Mesendoderm (in vitro differentiated cells): ENCODE measurements at regions not wholly inside any gene's neighbourhood (a gene's known extent, or its start where the extent isn't known, plus 50 kb on each side); places are given as distances from the start of the nearest gene placed in this dataset.

Source experiments
- DNase-seq: peaks from one replicate; pipeline ENCODE4 v3.0.0; 2013
- H2AK5ac ChIP-seq: 2 replicates; pipeline ENCODE4 v1.6.1; 2013; ENCODE audit warnings: low read length, inconsistent platforms
- H2BK120ac ChIP-seq: 2 replicates; pipeline ENCODE4 v1.6.1; 2013; ENCODE audit warnings: low read depth, mild to moderate bottlenecking, low read length, moderate library complexity, mixed read lengths
- H2BK15ac ChIP-seq: replicated peaks from 2 replicates; pipeline ENCODE4 v1.6.1; 2013; ENCODE audit warnings: low read depth, mild to moderate bottlenecking, moderate library complexity
- H2BK5ac ChIP-seq: 2 replicates; pipeline ENCODE4 v1.6.1; 2013; ENCODE audit warnings: low read length, inconsistent platforms
- H3K18ac ChIP-seq: 2 replicates; pipeline ENCODE4 v1.6.1; 2013; ENCODE audit warnings: mild to moderate bottlenecking, low read length, mixed read lengths
- H3K23ac ChIP-seq: one replicate; pipeline ENCODE4 v1.6.1; 2013; ENCODE audit warnings: low read length
- H3K27ac ChIP-seq: 2 replicates; pipeline ENCODE4 v1.5.1; 2013; ENCODE audit warnings: low read depth, mild to moderate bottlenecking, inconsistent platforms, low read length, moderate library complexity
- H3K27me3 ChIP-seq: 2 replicates; pipeline ENCODE4 v1.6.1; 2013; ENCODE audit warnings: low read length, control low read depth, mild to moderate bottlenecking, inconsistent platforms; ENCODE audit not compliant: insufficient read depth, poor library complexity
- H3K36me3 ChIP-seq: 2 replicates; pipeline ENCODE4 v1.6.1; 2013; ENCODE audit warnings: low read length, inconsistent platforms; ENCODE audit not compliant: control insufficient read depth, insufficient read depth
- H3K4ac ChIP-seq: one replicate; pipeline ENCODE4 v1.6.1; 2013; ENCODE audit warnings: low read depth, mild to moderate bottlenecking, low read length, moderate library complexity
- H3K4me1 ChIP-seq: 2 replicates; pipeline ENCODE4 v1.6.1; 2013; ENCODE audit warnings: low read depth, low read length, inconsistent platforms; ENCODE audit not compliant: control insufficient read depth
- H3K4me2 ChIP-seq: 2 replicates; pipeline ENCODE4 v1.6.1; 2013; ENCODE audit warnings: low read length
- H3K4me3 ChIP-seq: 2 replicates; pipeline ENCODE4 v1.5.1; 2013; ENCODE audit warnings: mild to moderate bottlenecking, low read length
- H3K56ac ChIP-seq: one replicate; pipeline ENCODE4 v1.6.1; 2013; ENCODE audit warnings: low read length
- H3K79me1 ChIP-seq: 2 replicates; pipeline ENCODE4 v1.6.1; 2013; ENCODE audit warnings: low read length, inconsistent platforms
- H3K79me2 ChIP-seq: 2 replicates; pipeline ENCODE4 v1.6.1; 2013; ENCODE audit warnings: mild to moderate bottlenecking, low read length; ENCODE audit not compliant: control insufficient read depth, insufficient read depth
- H3K9ac ChIP-seq: 2 replicates; pipeline ENCODE4 v1.6.1; 2013; ENCODE audit warnings: low read length, inconsistent platforms
- H4K5ac ChIP-seq: one replicate; pipeline ENCODE4 v1.6.1; 2013; ENCODE audit warnings: low read length
- H4K8ac ChIP-seq: one replicate; pipeline ENCODE4 v1.6.1; 2013; ENCODE audit warnings: low read depth, mild to moderate bottlenecking, control low read depth, low read length, moderate library complexity
- WGBS: extraction: QIAGEN DNeasy Blood & Tissue Kit; methylation state at CpG from one replicate; pipeline ENCODE4 v1.1.7; 2013; ENCODE audit warnings: low lambda C conversion rate, missing lambda C conversion rate; ENCODE audit not compliant: insufficient coverage; ENCODE audit errors: extremely low coverage; 5-methylcytosine and 5-hydroxymethylcytosine counted together

GRCh38 chr16:79966226-79966625 is 365.7 kb upstream of the MAF start:
- Histone ChIP-seq H3K18ac (no peak overlapping the region), H3K4ac (no peak overlapping the region), H3K4me1 (peaks cover 6% of the 10 kb centered on the region), H2BK120ac (no peak overlapping the region), H2AK5ac (peak overlapping the region; percentile 20), H2BK5ac (peak overlapping the region; percentile 1), H3K4me2 (no peak overlapping the region), H3K4me3 (no peak overlapping the region), H3K27ac (no peak overlapping the region), H2BK15ac (no peak overlapping the region), H3K36me3 (no peaks in the 10 kb centered on the region), H4K5ac (no peak overlapping the region), H3K27me3 (no peaks in the 10 kb centered on the region), H3K56ac (no peak overlapping the region), H3K79me1 (no peaks in the 10 kb centered on the region), H4K8ac (no peak overlapping the region), H3K9ac (no peak overlapping the region), H3K23ac (no peak overlapping the region), H3K79me2 (no peaks in the 10 kb centered on the region)
- DNase-seq, result no peak
- no CpG with 5 or more reads among the region's 2 CpGs for WGBS

GRCh38 chr16:79965718-79966117 is 365.2 kb upstream of the MAF start:
- no peak overlapping the region for H3K56ac ChIP-seq
- H4K8ac ChIP-seq, result no peak overlapping the region
- no peak overlapping the region for H3K27ac ChIP-seq
- no peaks in the 10 kb centered on the region for H3K79me2 ChIP-seq
- no CpG with 5 or more reads among the region's 3 CpGs for WGBS
- no peak overlapping the region for H3K23ac ChIP-seq
- H3K79me1 ChIP-seq, result no peaks in the 10 kb centered on the region
- no peak overlapping the region for H2BK120ac ChIP-seq
- no peak overlapping the region for H3K4me3 ChIP-seq
- H4K5ac ChIP-seq, result no peak overlapping the region
- no peak overlapping the region for H3K18ac ChIP-seq
- H3K9ac ChIP-seq, result no peak overlapping the region
- peak; percentile 25 for DNase-seq
- no peak overlapping the region for H2BK15ac ChIP-seq
- no peaks in the 10 kb centered on the region for H3K27me3 ChIP-seq
- H2BK5ac ChIP-seq, result no peak overlapping the region
- no peak overlapping the region for H2AK5ac ChIP-seq
- H3K4me1 ChIP-seq, result peaks cover 6% of the 10 kb centered on the region
- no peak overlapping the region for H3K4ac ChIP-seq
- no peak overlapping the region for H3K4me2 ChIP-seq
- no peaks in the 10 kb centered on the region for H3K36me3 ChIP-seq

GRCh38 chr16:79964104-79964503 is 363.6 kb upstream of the MAF start:
- Histone ChIP-seq H3K56ac (no peak overlapping the region), H3K79me1 (no peaks in the 10 kb centered on the region), H4K8ac (no peak overlapping the region), H3K9ac (no peak overlapping the region), H2BK5ac (peak overlapping the region; percentile 24), H3K27ac (no peak overlapping the region), H3K4me3 (no peak overlapping the region), H3K4ac (no peak overlapping the region), H3K27me3 (no peaks in the 10 kb centered on the region), H2BK15ac (no peak overlapping the region), H3K79me2 (no peaks in the 10 kb centered on the region), H3K4me1 (peaks cover 6% of the 10 kb centered on the region), H2AK5ac (no peak overlapping the region), H3K23ac (no peak overlapping the region), H2BK120ac (no peak overlapping the region), H3K4me2 (no peak overlapping the region), H4K5ac (no peak overlapping the region), H3K18ac (no peak overlapping the region), H3K36me3 (no peaks in the 10 kb centered on the region)
- no CpG with 5 or more reads among the region's 1 CpG for WGBS
- no peak for DNase-seq

- H4K8ac ChIP-seq, result no peak overlapping the region
- H3K4ac ChIP-seq, result no peak overlapping the region
- H3K79me1 ChIP-seq, result no peaks in the 10 kb centered on the region
- no peak overlapping the region for H2BK15ac ChIP-seq
- H3K18ac ChIP-seq, result peak overlapping the region; percentile 85
- H2AK5ac ChIP-seq, result no peak overlapping the region
- no peak overlapping the region for H3K4me2 ChIP-seq
- peak; percentile 51 for DNase-seq
- WGBS, result no CpG with 5 or more reads among the region's 3 CpGs
- H3K4me3 ChIP-seq, result no peak overlapping the region
- no peak overlapping the region for H3K56ac ChIP-seq
- no peak overlapping the region for H4K5ac ChIP-seq
- H3K36me3 ChIP-seq, result no peaks in the 10 kb centered on the region
- no peak overlapping the region for H3K23ac ChIP-seq
- peaks cover 6% of the 10 kb centered on the region for H3K4me1 ChIP-seq
- H2BK5ac ChIP-seq, result no peak overlapping the region
- no peaks in the 10 kb centered on the region for H3K79me2 ChIP-seq
- no peak overlapping the region for H2BK120ac ChIP-seq
- H3K9ac ChIP-seq, result no peak overlapping the region
- no peaks in the 10 kb centered on the region for H3K27me3 ChIP-seq
- no peak overlapping the region for H3K27ac ChIP-seq
These were observed 362.4 kb upstream of the MAF start for GRCh38 chr16:79962962-79963361.

GRCh38 chr16:79959226-79959625 is 358.7 kb upstream of the MAF start:
- no peak for DNase-seq
- H4K8ac ChIP-seq, result no peak overlapping the region
- no peaks in the 10 kb centered on the region for H3K79me2 ChIP-seq
- no peaks in the 10 kb centered on the region for H3K36me3 ChIP-seq
- no peak overlapping the region for H3K4me2 ChIP-seq
- no peak overlapping the region for H3K56ac ChIP-seq
- H3K79me1 ChIP-seq, result no peaks in the 10 kb centered on the region
- no peak overlapping the region for H3K23ac ChIP-seq
- H3K27me3 ChIP-seq, result no peaks in the 10 kb centered on the region
- no peak overlapping the region for H2BK5ac ChIP-seq
- no peak overlapping the region for H3K27ac ChIP-seq
- H3K4ac ChIP-seq, result no peak overlapping the region
- no peak overlapping the region for H3K9ac ChIP-seq
- peaks cover 6% of the 10 kb centered on the region for H3K4me1 ChIP-seq
- no peak overlapping the region for H2AK5ac ChIP-seq
- H3K18ac ChIP-seq, result no peak overlapping the region
- H3K4me3 ChIP-seq, result no peak overlapping the region
- H2BK120ac ChIP-seq, result no peak overlapping the region
- H4K5ac ChIP-seq, result no peak overlapping the region
- H2BK15ac ChIP-seq, result no peak overlapping the region
- no CpG with 5 or more reads among the region's 1 CpG for WGBS

DNA sequence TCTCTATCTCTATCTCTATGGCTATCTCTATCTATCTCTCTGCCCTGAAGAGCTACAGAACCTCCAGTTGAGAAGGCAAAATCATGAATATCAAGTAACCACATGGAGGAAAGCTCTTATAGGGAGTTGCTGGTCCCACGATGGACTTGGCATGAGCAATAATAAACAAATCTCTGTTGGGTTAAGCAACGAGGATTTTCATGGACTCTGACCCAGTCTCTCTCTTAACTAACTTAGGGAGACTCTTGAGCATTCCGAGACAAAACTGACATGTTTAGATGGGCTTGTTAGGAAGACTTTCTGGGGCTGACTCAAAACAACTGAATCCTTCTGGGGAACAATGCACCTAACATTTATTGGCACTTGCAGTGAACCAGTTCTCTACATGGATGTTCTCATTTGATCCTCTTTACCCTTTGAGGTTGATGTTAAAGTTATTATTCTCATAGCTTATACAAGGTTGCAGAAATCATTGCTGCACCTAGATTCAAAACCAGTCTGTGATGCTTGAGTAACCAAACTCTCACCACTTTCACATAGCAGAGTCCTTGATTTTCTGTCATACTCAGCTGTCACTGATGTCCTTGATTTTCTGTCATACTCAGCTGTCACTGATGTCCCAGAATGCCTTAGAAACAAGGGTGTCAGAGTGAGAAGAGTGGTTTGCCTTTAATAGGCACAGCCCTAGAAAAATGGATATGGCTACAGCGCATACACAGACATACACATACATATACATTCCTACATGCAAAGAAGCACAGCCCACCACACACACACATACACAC is 354.6 kb upstream of the MAF start:
- Histone ChIP-seq H3K79me1 (no peaks in the 10 kb centered on the region), H3K4me3 (no peak overlapping the region), H3K79me2 (no peaks in the 10 kb centered on the region), H2BK15ac (no peak overlapping the region), H3K4me2 (no peak overlapping the region), H2AK5ac (no peak overlapping the region), H3K27me3 (no peaks in the 10 kb centered on the region), H3K27ac (no peak overlapping the region), H3K4ac (no peak overlapping the region), H2BK5ac (no peak overlapping the region), H3K4me1 (peaks cover 3% of the 10 kb centered on the region), H3K36me3 (no peaks in the 10 kb centered on the region), H2BK120ac (no peak overlapping the region), H3K23ac (no peak overlapping the region), H3K18ac (no peak overlapping the region), H3K9ac (no peak overlapping the region), H4K5ac (no peak overlapping the region), H4K8ac (no peak overlapping the region), H3K56ac (no peak overlapping the region)
- no peak for DNase-seq
- WGBS, result no CpG with 5 or more reads among the region's 4 CpGs
